ENCODE measurements at regions not wholly inside any gene's neighbourhood (a gene's known extent, or its start where the extent isn't known, plus 50 kb on each side); places are given as distances from the start of the nearest gene placed in this dataset.
"Not testable (repeated sequence)": the region's sequence is repeated elsewhere in the genome, so short reads cannot be mapped to it uniquely, and the experiment has no call there.

DNA sequence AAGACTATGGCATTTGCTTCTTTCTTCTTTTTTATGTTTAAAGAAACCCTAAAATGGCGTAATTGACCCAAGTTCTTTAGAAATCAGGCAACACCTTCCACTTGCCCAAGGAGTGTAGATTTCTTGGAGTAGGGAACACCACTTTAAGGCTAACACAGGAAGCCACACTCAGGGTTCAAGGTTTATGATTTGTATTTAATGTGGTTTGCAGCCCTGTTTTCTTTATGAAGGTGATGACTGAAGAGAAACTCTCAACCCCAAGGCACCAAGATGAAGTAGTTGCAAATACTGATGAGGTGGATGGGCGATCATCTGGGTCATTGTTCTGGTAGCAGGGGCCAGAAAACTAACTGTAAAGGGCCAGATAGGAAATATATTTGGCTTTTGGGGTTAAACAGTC is 101.1 kb downstream of the DLEU7 start:
- no peaks in the 10 kb centered on the region for H3K36me3 ChIP-seq (ENCODE audit: control insufficient read depth, insufficient read depth, low read length)
- TF ChIP-seq, protein P1, sequence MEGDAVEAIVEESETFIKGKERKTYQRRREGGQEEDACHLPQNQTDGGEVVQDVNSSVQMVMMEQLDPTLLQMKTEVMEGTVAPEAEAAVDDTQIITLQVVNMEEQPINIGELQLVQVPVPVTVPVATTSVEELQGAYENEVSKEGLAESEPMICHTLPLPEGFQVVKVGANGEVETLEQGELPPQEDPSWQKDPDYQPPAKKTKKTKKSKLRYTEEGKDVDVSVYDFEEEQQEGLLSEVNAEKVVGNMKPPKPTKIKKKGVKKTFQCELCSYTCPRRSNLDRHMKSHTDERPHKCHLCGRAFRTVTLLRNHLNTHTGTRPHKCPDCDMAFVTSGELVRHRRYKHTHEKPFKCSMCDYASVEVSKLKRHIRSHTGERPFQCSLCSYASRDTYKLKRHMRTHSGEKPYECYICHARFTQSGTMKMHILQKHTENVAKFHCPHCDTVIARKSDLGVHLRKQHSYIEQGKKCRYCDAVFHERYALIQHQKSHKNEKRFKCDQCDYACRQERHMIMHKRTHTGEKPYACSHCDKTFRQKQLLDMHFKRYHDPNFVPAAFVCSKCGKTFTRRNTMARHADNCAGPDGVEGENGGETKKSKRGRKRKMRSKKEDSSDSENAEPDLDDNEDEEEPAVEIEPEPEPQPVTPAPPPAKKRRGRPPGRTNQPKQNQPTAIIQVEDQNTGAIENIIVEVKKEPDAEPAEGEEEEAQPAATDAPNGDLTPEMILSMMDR (IDR thresholded peaks at IDR 0.05; ENCODE audit: insufficient read depth, low read depth, low read length) = no peak
- H3K27me3 ChIP-seq (ENCODE audit: control insufficient read depth, insufficient read depth, low read length) = peaks cover 2% of the 10 kb centered on the region; the same call in 1 of the 2 replicates
- no peak overlapping the region for H3K4me3 ChIP-seq (ENCODE audit: low read depth, low read length)
- CTCF ChIA-PET = no interaction called here
- DNase-seq (ENCODE audit: low read depth) = no peak
- POLR2A ChIA-PET = no interaction called here

DNA sequence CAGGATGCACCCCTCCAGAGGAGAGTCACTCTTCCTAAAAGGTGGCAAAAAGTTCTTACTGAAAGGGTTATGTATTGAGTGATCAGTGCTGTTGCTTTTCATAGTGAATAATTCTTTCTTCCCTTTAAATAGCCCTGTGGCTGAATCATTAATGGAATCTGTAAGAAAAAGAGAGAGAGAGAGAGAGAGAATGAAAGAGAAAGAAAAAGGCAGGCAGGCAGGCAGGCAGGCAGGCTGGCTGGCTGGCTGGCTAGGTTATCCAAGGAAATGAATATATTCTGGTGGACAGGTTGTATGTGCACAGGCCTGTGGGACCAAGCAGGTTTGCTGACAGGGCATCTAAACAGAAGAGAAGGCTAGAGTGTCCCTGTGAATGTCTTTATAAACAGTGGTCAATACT is 100.5 kb downstream of the DLEU7 start:
- DNase-seq (ENCODE audit: low read depth) = no peak
- H3K36me3 ChIP-seq (ENCODE audit: control insufficient read depth, insufficient read depth, low read length) = no peaks in the 10 kb centered on the region
- CTCF ChIA-PET = no interaction called here
- POLR2A ChIA-PET = no interaction called here
- no peak overlapping the region for H3K4me3 ChIP-seq (ENCODE audit: low read depth, low read length)
- peaks cover 2% of the 10 kb centered on the region; the same call in 1 of the 2 replicates for H3K27me3 ChIP-seq (ENCODE audit: control insufficient read depth, insufficient read depth, low read length)
- TF ChIP-seq, protein P1 (IDR thresholded peaks at IDR 0.05; ENCODE audit: insufficient read depth, low read depth, low read length) = no peak

DNA sequence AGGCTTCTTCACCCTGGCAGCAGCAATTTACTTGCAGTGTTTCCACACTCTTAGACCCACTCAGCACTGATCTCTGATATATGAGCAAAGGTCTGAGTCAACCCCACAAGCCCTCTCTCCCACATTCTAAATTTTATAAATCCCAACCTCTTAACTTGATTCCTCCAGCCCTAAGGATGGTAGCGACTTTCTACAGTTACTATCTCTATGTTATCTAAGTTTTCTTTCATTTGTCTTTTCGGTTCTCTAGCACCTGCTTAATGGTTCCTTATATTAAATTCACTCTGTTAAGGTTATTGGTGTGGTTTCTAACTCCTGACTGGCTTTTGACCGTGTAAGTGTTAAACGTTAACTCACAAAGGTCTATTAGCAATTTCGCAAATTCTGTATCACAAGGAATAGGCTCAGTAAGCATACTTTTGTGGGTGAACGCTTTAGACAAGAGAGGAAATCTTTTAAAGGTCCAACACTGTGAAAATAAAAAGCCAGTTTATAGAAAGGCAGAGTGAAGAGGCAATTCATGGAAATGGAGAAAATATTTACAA is 99.3 kb downstream of the DLEU7 start:
- POLR2A ChIA-PET = no interaction called here
- CTCF ChIA-PET = no interaction called here
- TF ChIP-seq, protein P1 (IDR thresholded peaks at IDR 0.05; ENCODE audit: insufficient read depth, low read depth, low read length) = no peak
- H3K36me3 ChIP-seq (ENCODE audit: control insufficient read depth, insufficient read depth, low read length) = no peaks in the 10 kb centered on the region
- H3K4me3 ChIP-seq (ENCODE audit: low read depth, low read length) = no peak overlapping the region
- no peak for DNase-seq (ENCODE audit: low read depth)
- peaks cover 2% of the 10 kb centered on the region; the same call in 1 of the 2 replicates for H3K27me3 ChIP-seq (ENCODE audit: control insufficient read depth, insufficient read depth, low read length)

DNA sequence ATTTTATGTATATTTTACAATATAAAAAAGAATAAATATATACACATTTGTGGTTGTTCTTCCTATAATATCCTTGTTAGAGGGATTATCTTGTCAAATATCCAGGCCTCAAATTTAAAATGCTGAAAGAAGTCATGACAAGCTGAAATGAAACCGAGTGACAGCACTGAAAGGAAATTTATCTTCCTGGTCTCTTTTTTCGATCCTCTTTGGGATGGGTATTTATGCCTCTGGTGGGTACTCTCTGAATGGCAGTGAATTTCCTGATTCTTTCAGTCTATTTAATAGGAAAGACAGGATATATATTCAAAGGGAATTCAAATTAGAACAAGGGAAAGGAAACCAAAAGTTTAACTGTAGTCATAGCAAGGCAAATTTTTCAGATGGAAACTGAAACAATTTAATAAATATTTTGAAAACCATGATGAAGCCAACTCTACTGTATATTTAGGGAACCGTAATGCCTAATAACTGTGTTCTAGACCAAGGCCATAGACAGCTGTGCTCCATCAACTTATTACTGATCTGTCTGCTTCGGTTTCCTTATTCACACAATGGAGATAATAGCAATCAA is 97.9 kb downstream of the DLEU7 start:
- no peak overlapping the region for H3K4me3 ChIP-seq (ENCODE audit: low read depth, low read length)
- H3K27me3 ChIP-seq (ENCODE audit: control insufficient read depth, insufficient read depth, low read length) = peaks cover 2% of the 10 kb centered on the region; the same call in 1 of the 2 replicates
- CTCF ChIA-PET = no interaction called here
- H3K36me3 ChIP-seq (ENCODE audit: control insufficient read depth, insufficient read depth, low read length) = no peaks in the 10 kb centered on the region
- POLR2A ChIA-PET = no interaction called here
- TF ChIP-seq, protein P1 (IDR thresholded peaks at IDR 0.05; ENCODE audit: insufficient read depth, low read depth, low read length) = no peak
- no peak for DNase-seq (ENCODE audit: low read depth)

DNA sequence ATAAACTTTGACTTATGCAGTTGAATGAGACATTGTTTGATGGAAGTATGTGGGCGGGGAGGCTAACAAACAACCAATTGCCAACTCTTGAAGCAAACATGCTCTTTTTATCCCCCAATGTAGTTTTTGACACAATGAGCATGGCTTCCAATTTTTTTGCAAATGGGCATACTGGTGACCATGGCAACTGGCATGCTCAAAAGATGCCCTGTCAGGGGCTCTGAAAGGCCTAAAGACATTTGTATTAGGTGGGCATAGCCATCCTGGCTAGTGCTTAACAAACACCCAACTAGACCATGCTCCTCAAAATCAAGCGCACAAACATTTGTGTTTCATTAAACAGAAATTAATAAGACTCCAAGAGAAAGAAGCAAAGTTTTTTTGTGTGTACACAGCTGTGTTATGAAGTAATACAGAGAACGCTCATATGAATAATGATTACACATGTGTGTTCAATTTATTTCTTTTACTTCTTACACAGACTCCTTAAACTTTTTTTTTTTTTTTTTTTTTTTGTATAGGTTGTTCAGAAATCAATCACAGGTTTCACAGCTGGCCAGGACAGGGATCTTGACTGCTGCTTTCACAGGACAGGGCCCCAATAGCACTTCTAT is 95.6 kb downstream of the DLEU7 start:
- Histone ChIP-seq H3K27me3 (ENCODE audit: control insufficient read depth, insufficient read depth, low read length) (peaks cover 2% of the 10 kb centered on the region; the same call in 1 of the 2 replicates), H3K4me3 (ENCODE audit: low read depth, low read length) (no peak overlapping the region), H3K36me3 (ENCODE audit: control insufficient read depth, insufficient read depth, low read length) (no peaks in the 10 kb centered on the region)
- DNase-seq (ENCODE audit: low read depth) = no peak
- ChIA-PET POLR2A (no interaction called here), CTCF (no interaction called here)
- TF ChIP-seq, protein P1 (IDR thresholded peaks at IDR 0.05; ENCODE audit: insufficient read depth, low read depth, low read length) = no peak

DNA sequence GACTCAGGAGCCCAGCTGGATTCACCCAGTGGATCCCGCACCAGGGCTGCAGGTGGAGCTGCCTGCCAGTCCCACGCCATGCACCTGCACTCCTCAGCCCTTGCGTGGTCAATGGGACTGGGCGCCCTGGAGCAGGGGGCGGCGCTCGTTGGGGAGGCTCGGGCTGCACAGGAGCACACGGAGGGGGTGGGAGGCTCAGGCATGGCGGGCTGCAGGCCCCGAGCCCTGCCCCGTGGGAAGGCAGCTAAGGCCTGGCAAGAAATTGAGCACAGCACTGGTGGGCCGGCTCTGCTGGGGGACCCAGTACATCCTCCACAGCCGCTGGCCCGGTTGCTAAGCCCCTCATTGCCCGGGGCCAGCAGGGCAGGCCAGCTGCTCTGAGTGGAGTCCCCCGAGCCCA is 90.3 kb downstream of the DLEU7 start:
- POLR2A ChIA-PET; H3K4me3 ChIP-seq (ENCODE audit: low read depth, low read length); H3K27me3 ChIP-seq (ENCODE audit: control insufficient read depth, insufficient read depth, low read length): not testable (repeated sequence)

DNA sequence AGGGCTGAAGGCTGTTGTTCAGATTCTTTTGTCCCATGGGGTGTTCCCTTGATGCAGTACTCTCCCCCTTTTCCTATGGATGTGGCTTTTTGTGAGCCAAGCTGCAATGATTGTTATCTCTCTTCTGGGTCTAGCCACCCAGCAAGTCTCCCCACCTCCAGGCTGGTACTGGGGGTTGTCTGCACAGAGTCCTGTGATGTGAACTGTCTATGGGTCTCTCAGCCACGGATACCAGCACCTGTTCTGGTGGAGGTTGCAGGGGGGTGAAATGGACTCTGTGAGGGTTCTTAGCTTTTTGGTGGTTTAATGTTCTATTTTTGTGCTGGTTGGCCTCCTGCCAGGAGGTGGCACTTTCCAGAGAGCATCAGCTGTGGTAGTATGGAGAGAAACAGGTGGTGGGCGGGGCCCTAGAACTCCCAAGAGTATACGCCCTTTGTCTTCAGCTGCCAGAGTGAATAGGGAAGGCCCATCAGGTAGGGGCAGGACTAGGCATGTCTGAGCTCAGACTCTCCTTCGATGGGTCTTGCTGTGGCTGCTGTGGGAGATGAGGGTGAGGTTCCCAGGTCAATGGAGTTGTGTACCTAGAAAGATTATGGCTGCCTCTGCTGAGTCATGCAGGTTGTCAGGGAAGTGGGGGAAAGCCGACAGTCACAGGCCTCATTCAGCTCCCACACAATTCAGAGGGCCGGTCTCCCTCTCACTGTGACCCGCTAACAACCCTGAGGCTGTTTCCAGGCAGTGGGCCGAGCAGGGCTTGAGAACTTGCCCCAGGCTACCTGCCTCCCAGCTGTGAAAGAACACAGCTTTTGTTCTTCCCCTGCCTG is 87.4 kb downstream of the DLEU7 start:
- H3K27me3 ChIP-seq (ENCODE audit: control insufficient read depth, insufficient read depth, low read length); POLR2A ChIA-PET; H3K4me3 ChIP-seq (ENCODE audit: low read depth, low read length); DNase-seq (ENCODE audit: low read depth); CTCF ChIA-PET; H3K36me3 ChIP-seq (ENCODE audit: control insufficient read depth, insufficient read depth, low read length): not testable (repeated sequence)

More for the DNA sequence above, 90.3 kb downstream of the DLEU7 start:
- CTCF ChIA-PET = interaction anchor here (1.0 kb wide), 1 partner anchor 23 kb away, joined by 3 read pairs; no protein-coding TSS in a partner anchor
- H3K36me3 ChIP-seq (ENCODE audit: control insufficient read depth, insufficient read depth, low read length); DNase-seq (ENCODE audit: low read depth): not testable (repeated sequence)

Measured in BJ (cell line).